Vagina (tissue), 2 donors: ENCODE measurements at regions not wholly inside any gene's neighbourhood (a gene's known extent, or its start where the extent isn't known, plus 50 kb on each side); places are given as distances from the start of the nearest gene placed in this dataset.

Experiments used
- CTCF ChIP-seq, 3 experiments: fragments of 450-650 bp in 2 of 3; fragments of 200-600 bp in 1 of 3; sonication (generic) in 1 of 3; IDR thresholded peaks; one replicate each; pipeline ENCODE4 v1.5.1; 2017 to 2019; ENCODE audit warnings: antibody characterized with exemption in 3 of 3, mild to moderate bottlenecking in 2 of 3, moderate library complexity in 2 of 3
- POLR2A ChIP-seq, 2 donors: fragments of 450-650 bp; IDR thresholded peaks; one replicate each; pipeline ENCODE4 v1.6.1; 2017; ENCODE audit warnings: antibody characterized with exemption in 2 of 2, mild to moderate bottlenecking in 2 of 2, moderate library complexity in 2 of 2
- POLR2AphosphoS5 ChIP-seq, 2 donors: sonication (generic); formaldehyde crosslinking; IDR thresholded peaks; one replicate each; pipeline ENCODE4 v1.9.0; 2017; ENCODE audit warnings: antibody characterized with exemption in 2 of 2, mild to moderate bottlenecking in 2 of 2, low read depth in 1 of 2; ENCODE audit not compliant: insufficient read depth in 1 of 2

GRCh38 chr4:79065262-79065661 lies 126.0 kb upstream of the PAQR3 start:
- TF ChIP-seq CTCF (IDR thresholded peaks at IDR 0.05), result no peak
- no peak for TF ChIP-seq POLR2AphosphoS5 (IDR thresholded peaks at IDR 0.05; ENCODE audit: insufficient read depth in 1 of 2, low read depth in 1 of 2)
- no peak for TF ChIP-seq POLR2A (IDR thresholded peaks at IDR 0.05)
